HG03432 (cell line): ENCODE measurements at regions not wholly inside any gene's neighbourhood (a gene's known extent, or its start where the extent isn't known, plus 50 kb on each side); places are given as distances from the start of the nearest gene placed in this dataset.

Experiments
- ATAC-seq: cut with Tn5 transposase; IDR thresholded peaks from one replicate; pipeline ENCODE4 v1.9.1; 2021; ENCODE audit warnings: mild to moderate bottlenecking, moderate library complexity; ENCODE audit not compliant: unreplicated experiment

GRCh38 chr6:76451926-76452709, 379.7 kb upstream of the IMPG1 start:
- ATAC-seq = no peak

GRCh38 chr6:76448109-76448508, 375.6 kb upstream of the IMPG1 start:
- ATAC-seq = no peak

- ATAC-seq = no peak
Observed at GRCh38 chr6:76441875-76442274, 369.4 kb upstream of the IMPG1 start.

- no peak for ATAC-seq
Observed at GRCh38 chr6:76439811-76440210, 367.3 kb upstream of the IMPG1 start.

- ATAC-seq = no peak
Observed at GRCh38 chr6:76438768-76439167, 366.3 kb upstream of the IMPG1 start.

- ATAC-seq = no peak
Observed at GRCh38 chr6:76435174-76435573, 362.7 kb upstream of the IMPG1 start.

GRCh38 chr6:76422511-76423213, 350.2 kb upstream of the IMPG1 start:
- no peak for ATAC-seq

- peak; percentile 84 for ATAC-seq
Observed at GRCh38 chr6:76420094-76420493, 347.6 kb upstream of the IMPG1 start.

- ATAC-seq = no peak
Observed at GRCh38 chr6:76418560-76419223, 346.2 kb upstream of the IMPG1 start.

GRCh38 chr6:76416821-76417605, 344.6 kb upstream of the IMPG1 start:
- ATAC-seq = no peak

GRCh38 chr6:76403064-76403463, 330.6 kb upstream of the IMPG1 start:
- ATAC-seq = no peak

- ATAC-seq = no peak
Observed at GRCh38 chr6:76397966-76398365, 325.5 kb upstream of the IMPG1 start.

GRCh38 chr6:76382201-76382600, 309.7 kb upstream of the IMPG1 start:
- ATAC-seq = no peak

GRCh38 chr6:76381612-76382011, 309.1 kb upstream of the IMPG1 start:
- ATAC-seq = no peak

- ATAC-seq = no peak
Observed at GRCh38 chr6:76351275-76351674, 278.8 kb upstream of the IMPG1 start.

- no peak for ATAC-seq
Observed at GRCh38 chr6:76347539-76347938, 275.1 kb upstream of the IMPG1 start.

GRCh38 chr6:76342611-76343160, 270.2 kb upstream of the IMPG1 start:
- no peak for ATAC-seq

- no peak for ATAC-seq
Observed at GRCh38 chr6:76330031-76330430, 257.6 kb upstream of the IMPG1 start.

- no peak for ATAC-seq
Observed at GRCh38 chr6:76326871-76327270, 254.4 kb upstream of the IMPG1 start.
